Thymus (tissue), 11 donors: ENCODE measurements at regions not wholly inside any gene's neighbourhood (a gene's known extent, or its start where the extent isn't known, plus 50 kb on each side); places are given as distances from the start of the nearest gene placed in this dataset.

Experiments used
- DNase-seq, 9 donors: peaks; one replicate each; pipeline ENCODE4 v3.0.0-alpha.2; 2013; ENCODE audit warnings: low spot score in 9 of 9, low read depth in 6 of 9, missing footprints in 1 of 9
- H3K27ac ChIP-seq, 2 donors: one replicate each; pipeline ENCODE4 v1.5.1; 2013; ENCODE audit warnings: control low read depth in 1 of 2, low read depth in 1 of 2, low read length in 1 of 2, mild to moderate bottlenecking in 1 of 2, moderate library complexity in 1 of 2
- H3K27me3 ChIP-seq, 2 donors: one replicate each; pipeline ENCODE4 v1.5.1; 2013; ENCODE audit warnings: low read length in 1 of 2; ENCODE audit not compliant: control insufficient read depth in 2 of 2, insufficient read depth in 1 of 2
- H3K36me3 ChIP-seq, 2 donors: one replicate each; pipeline ENCODE4 v1.5.1; 2013; ENCODE audit warnings: low read length in 1 of 2, mild to moderate bottlenecking in 1 of 2, moderate library complexity in 1 of 2; ENCODE audit not compliant: control insufficient read depth in 2 of 2, insufficient read depth in 2 of 2
- H3K4me1 ChIP-seq, 2 donors: one replicate each; pipeline ENCODE4 v1.5.1; 2013; ENCODE audit warnings: low read length in 2 of 2; ENCODE audit not compliant: control insufficient read depth in 2 of 2, insufficient read depth in 2 of 2
- H3K4me3 ChIP-seq, 2 donors: one replicate each; pipeline ENCODE4 v1.5.1; 2013; ENCODE audit warnings: low read length in 2 of 2, control low read depth in 1 of 2, mild to moderate bottlenecking in 1 of 2
- H3K9me3 ChIP-seq, 2 donors: one replicate each; pipeline ENCODE4 v1.5.1; 2013; ENCODE audit warnings: low read length in 1 of 2, mild to moderate bottlenecking in 1 of 2; ENCODE audit not compliant: control insufficient read depth in 2 of 2, insufficient read depth in 1 of 2
- WGBS: extraction: QIAGEN DNeasy Blood & Tissue Kit; methylation state at CpG from one replicate; pipeline ENCODE4 v1.1.7; 2013; 5-methylcytosine and 5-hydroxymethylcytosine counted together
- donor health status: healthy.

GRCh38 chr6:49051281-49051680 lies 411.8 kb downstream of the MMUT start:
- 86% methylated on average over 1 of the region's 1 CpG for WGBS
- Histone ChIP-seq H3K27me3 (no peaks in the 10 kb centered on the region), H3K4me3 (no peak overlapping the region), H3K4me1 (no peaks in the 10 kb centered on the region), H3K36me3 (no peaks in the 10 kb centered on the region), H3K27ac (no peak overlapping the region), H3K9me3 (no peaks in the 10 kb centered on the region)
- no peak for DNase-seq

GRCh38 chr6:49050584-49050983 lies 412.5 kb downstream of the MMUT start:
- DNase-seq, result no peak
- Histone ChIP-seq H3K4me3 (no peak overlapping the region), H3K9me3 (no peaks in the 10 kb centered on the region), H3K4me1 (no peaks in the 10 kb centered on the region), H3K36me3 (no peaks in the 10 kb centered on the region), H3K27me3 (no peaks in the 10 kb centered on the region), H3K27ac (no peak overlapping the region)
- 84% methylated on average over 1 of the region's 1 CpG for WGBS

GRCh38 chr6:49038294-49038822 lies 424.7 kb downstream of the MMUT start:
- H3K9me3 ChIP-seq, result no peaks in the 10 kb centered on the region
- no peak for DNase-seq
- H3K27me3 ChIP-seq, result no peaks in the 10 kb centered on the region
- H3K36me3 ChIP-seq, result no peaks in the 10 kb centered on the region
- no peak overlapping the region for H3K4me3 ChIP-seq
- H3K4me1 ChIP-seq, result no peaks in the 10 kb centered on the region
- H3K27ac ChIP-seq, result no peak overlapping the region
- 94% methylated on average over 2 of the region's 2 CpGs for WGBS

GRCh38 chr6:49030251-49031020 lies 432.6 kb downstream of the MMUT start:
- H3K27ac ChIP-seq, result no peak overlapping the region
- H3K4me3 ChIP-seq, result no peak overlapping the region
- no peaks in the 10 kb centered on the region for H3K4me1 ChIP-seq
- no peaks in the 10 kb centered on the region for H3K36me3 ChIP-seq
- no peaks in the 10 kb centered on the region for H3K27me3 ChIP-seq
- H3K9me3 ChIP-seq, result peaks cover 0 to 6% of the 10 kb centered on the region in 2 donors
- DNase-seq, result no peak
- 96% methylated on average over 1 of the region's 1 CpG for WGBS

- 93% methylated on average over 2 of the region's 2 CpGs for WGBS
- no peaks in the 10 kb centered on the region for H3K27me3 ChIP-seq
- H3K9me3 ChIP-seq, result peaks cover 0 to 9% of the 10 kb centered on the region in 2 donors
- no peak overlapping the region for H3K27ac ChIP-seq
- H3K4me3 ChIP-seq, result no peak overlapping the region
- DNase-seq, result no peak
- H3K36me3 ChIP-seq, result no peaks in the 10 kb centered on the region
- H3K4me1 ChIP-seq, result no peaks in the 10 kb centered on the region
These were observed 435.4 kb downstream of the MMUT start for GRCh38 chr6:49027644-49028043.

GRCh38 chr6:49025273-49026240 lies 437.5 kb downstream of the MMUT start:
- 74% methylated on average over 2 of the region's 2 CpGs for WGBS
- H3K27ac ChIP-seq, result no peak overlapping the region
- no peaks in the 10 kb centered on the region for H3K27me3 ChIP-seq

GRCh38 chr6:49004801-49005200 lies 458.3 kb downstream of the MMUT start:
- H3K4me3 ChIP-seq, result no peak overlapping the region
- H3K27me3 ChIP-seq, result no peaks in the 10 kb centered on the region
- WGBS, result 74% methylated on average over 2 of the region's 2 CpGs
- H3K27ac ChIP-seq, result no peak overlapping the region
- no peak for DNase-seq
- H3K4me1 ChIP-seq, result no peaks in the 10 kb centered on the region
- H3K9me3 ChIP-seq, result no peaks in the 10 kb centered on the region
- no peaks in the 10 kb centered on the region for H3K36me3 ChIP-seq

More at GRCh38 chr6:49025273-49026240, 437.5 kb downstream of the MMUT start:
- no peak for DNase-seq
- H3K36me3 ChIP-seq, result no peaks in the 10 kb centered on the region
- peaks cover 0 to 9% of the 10 kb centered on the region in 2 donors for H3K9me3 ChIP-seq
- H3K4me3 ChIP-seq, result no peak overlapping the region
- H3K4me1 ChIP-seq, result no peaks in the 10 kb centered on the region

- no peak overlapping the region for H3K4me3 ChIP-seq
- no peaks in the 10 kb centered on the region for H3K4me1 ChIP-seq
- no peak overlapping the region for H3K27ac ChIP-seq
- no peaks in the 10 kb centered on the region for H3K36me3 ChIP-seq
- no peaks in the 10 kb centered on the region for H3K9me3 ChIP-seq
- H3K27me3 ChIP-seq, result no peaks in the 10 kb centered on the region
- no peak for DNase-seq
- 90% methylated on average over 3 of the region's 3 CpGs for WGBS
These were observed 459.7 kb downstream of the MMUT start for GRCh38 chr6:49003348-49003747.
